ENCODE measurements at regions not wholly inside any gene's neighbourhood (a gene's known extent, or its start where the extent isn't known, plus 50 kb on each side); places are given as distances from the start of the nearest gene placed in this dataset.

DNA sequence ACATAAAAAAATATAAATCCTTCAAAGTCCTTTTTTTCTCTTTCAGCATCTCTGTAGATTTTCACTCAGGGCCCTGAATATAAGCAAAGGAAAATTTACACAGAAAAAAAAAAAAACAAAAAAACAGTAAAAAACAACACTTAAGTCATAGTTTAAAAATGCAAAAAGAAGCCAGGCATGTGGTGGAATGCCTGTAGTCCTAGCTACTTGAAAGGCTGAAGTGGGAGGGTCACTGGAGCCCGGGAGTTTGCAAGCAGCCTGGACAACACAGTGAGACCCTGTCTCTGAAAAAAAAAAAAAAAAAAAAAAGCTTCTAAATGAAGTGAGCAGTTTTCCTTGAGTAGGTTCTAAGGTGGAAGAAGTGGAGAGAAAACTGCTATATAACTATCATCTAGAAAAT, 55.0 kb upstream of the BNC2 start:
- no peaks in the 10 kb centered on the region for H3K4me1 ChIP-seq
- no peak for DNase-seq
- H3K27me3 ChIP-seq (ENCODE audit: low read depth) = no peaks in the 10 kb centered on the region
- no peak overlapping the region for H3K4me3 ChIP-seq
- H3K36me3 ChIP-seq = no peaks in the 10 kb centered on the region
- H3K27ac ChIP-seq (replicated peaks) = no peak overlapping the region
- H3K9me3 ChIP-seq (replicated peaks) = peaks cover 13% of the 10 kb centered on the region
- TF ChIP-seq, protein P1, sequence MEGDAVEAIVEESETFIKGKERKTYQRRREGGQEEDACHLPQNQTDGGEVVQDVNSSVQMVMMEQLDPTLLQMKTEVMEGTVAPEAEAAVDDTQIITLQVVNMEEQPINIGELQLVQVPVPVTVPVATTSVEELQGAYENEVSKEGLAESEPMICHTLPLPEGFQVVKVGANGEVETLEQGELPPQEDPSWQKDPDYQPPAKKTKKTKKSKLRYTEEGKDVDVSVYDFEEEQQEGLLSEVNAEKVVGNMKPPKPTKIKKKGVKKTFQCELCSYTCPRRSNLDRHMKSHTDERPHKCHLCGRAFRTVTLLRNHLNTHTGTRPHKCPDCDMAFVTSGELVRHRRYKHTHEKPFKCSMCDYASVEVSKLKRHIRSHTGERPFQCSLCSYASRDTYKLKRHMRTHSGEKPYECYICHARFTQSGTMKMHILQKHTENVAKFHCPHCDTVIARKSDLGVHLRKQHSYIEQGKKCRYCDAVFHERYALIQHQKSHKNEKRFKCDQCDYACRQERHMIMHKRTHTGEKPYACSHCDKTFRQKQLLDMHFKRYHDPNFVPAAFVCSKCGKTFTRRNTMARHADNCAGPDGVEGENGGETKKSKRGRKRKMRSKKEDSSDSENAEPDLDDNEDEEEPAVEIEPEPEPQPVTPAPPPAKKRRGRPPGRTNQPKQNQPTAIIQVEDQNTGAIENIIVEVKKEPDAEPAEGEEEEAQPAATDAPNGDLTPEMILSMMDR (IDR thresholded peaks at IDR 0.05; ENCODE audit: borderline replicate concordance) = no peak
- intact Hi-C loops (cut with micrococcal nuclease) = no loop called here

DNA sequence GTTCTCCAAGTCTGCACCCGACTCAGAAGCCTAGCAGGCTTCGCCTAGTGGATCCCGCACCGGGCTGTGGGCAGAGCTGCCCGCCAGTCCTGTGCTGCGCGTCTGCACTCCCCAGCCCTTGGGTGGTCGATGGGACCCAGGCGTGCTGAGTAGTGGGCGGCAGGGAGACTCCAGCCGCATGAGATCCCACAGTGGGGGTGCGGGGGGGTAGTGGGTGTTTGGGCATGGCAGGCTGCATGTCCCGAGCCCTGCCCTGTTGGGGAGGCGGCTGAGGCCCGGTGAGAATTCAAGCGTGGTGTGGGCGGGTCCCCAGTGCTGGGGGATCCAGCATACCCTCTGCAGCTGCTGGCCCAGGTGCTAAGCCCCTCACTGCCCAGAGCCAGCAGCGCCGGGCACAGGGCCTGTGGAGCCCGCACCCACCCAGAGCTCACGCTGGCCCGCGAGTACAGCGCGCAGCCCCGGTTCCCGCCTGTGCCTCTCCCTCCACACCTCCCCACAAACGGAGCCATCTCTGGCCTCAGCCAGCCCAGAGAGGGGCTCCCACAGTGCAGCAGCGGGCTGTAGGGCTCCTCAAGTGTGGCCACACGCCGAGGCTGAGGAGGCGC, 53.9 kb upstream of the BNC2 start:
- TF ChIP-seq, protein P1 (IDR thresholded peaks at IDR 0.05; ENCODE audit: borderline replicate concordance) = no peak
- Histone ChIP-seq H3K4me1 (no peaks in the 10 kb centered on the region), H3K27me3 (ENCODE audit: low read depth) (no peaks in the 10 kb centered on the region), H3K9me3 (replicated peaks) (peaks cover 13% of the 10 kb centered on the region), H3K27ac (replicated peaks) (no peak overlapping the region), H3K36me3 (no peaks in the 10 kb centered on the region), H3K4me3 (no peak overlapping the region)
- DNase-seq = no peak
- intact Hi-C loops (cut with micrococcal nuclease) = no loop called here

DNA sequence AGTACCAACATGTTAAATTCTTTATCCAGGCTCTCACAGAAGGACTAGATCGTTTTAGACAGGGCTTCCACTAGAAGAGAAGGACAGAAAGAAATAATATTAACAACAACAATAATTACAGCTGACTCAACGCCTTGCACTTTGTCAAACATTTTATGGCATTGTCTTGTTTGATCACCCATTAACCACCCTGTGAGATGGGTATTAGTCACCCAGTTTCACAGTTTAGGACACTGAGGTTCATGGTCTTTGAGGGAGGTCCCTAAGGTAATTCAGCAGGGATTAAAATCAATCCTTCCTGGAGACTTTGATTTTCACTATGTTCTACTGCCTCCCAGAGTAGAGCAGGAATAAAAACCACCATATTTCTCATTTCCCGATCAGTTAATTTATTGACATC, 51.4 kb upstream of the BNC2 start:
- Histone ChIP-seq H3K4me1 (no peaks in the 10 kb centered on the region), H3K9me3 (replicated peaks) (peaks cover 13% of the 10 kb centered on the region), H3K36me3 (no peaks in the 10 kb centered on the region), H3K27ac (replicated peaks) (no peak overlapping the region), H3K27me3 (ENCODE audit: low read depth) (no peaks in the 10 kb centered on the region), H3K4me3 (no peak overlapping the region)
- TF ChIP-seq, protein P1 (IDR thresholded peaks at IDR 0.05; ENCODE audit: borderline replicate concordance) = no peak
- intact Hi-C loops (cut with micrococcal nuclease) = no loop called here
- DNase-seq = no peak

Measured in left ventricle myocardium inferior (tissue), 1 donor.